Muscle layer of duodenum (tissue), 2 donors: ENCODE measurements at regions not wholly inside any gene's neighbourhood (a gene's known extent, or its start where the extent isn't known, plus 50 kb on each side); places are given as distances from the start of the nearest gene placed in this dataset.
"Not testable (repeated sequence)": the region's sequence is repeated elsewhere in the genome, so short reads cannot be mapped to it uniquely, and the experiment has no call there.

ENCODE experiments used
- H3K27ac ChIP-seq: one replicate; pipeline ENCODE4 v1.7.0; 2013; ENCODE audit warnings: mild to moderate bottlenecking, low read length
- H3K27me3 ChIP-seq: one replicate; pipeline ENCODE4 v1.7.0; 2013; ENCODE audit warnings: low read depth, mild to moderate bottlenecking, control low read depth, low read length
- H3K36me3 ChIP-seq, 2 donors: one replicate each; pipeline ENCODE4 v1.7.0; 2013; ENCODE audit warnings: low read length in 2 of 2, control low read depth in 1 of 2, mild to moderate bottlenecking in 1 of 2; ENCODE audit not compliant: insufficient read depth in 2 of 2, control insufficient read depth in 1 of 2
- H3K4me1 ChIP-seq, 2 donors: one replicate each; pipeline ENCODE4 v1.7.0; 2013; ENCODE audit warnings: low read length in 2 of 2, mild to moderate bottlenecking in 2 of 2, control low read depth in 1 of 2, moderate library complexity in 1 of 2; ENCODE audit not compliant: insufficient read depth in 2 of 2, control insufficient read depth in 1 of 2
- H3K4me3 ChIP-seq, 2 donors: one replicate each; pipeline ENCODE4 v1.7.0; 2013; ENCODE audit warnings: low read length in 2 of 2, low read depth in 1 of 2, mild to moderate bottlenecking in 1 of 2
- H3K9me3 ChIP-seq, 2 donors: one replicate each; pipeline ENCODE4 v1.7.0; 2013; ENCODE audit warnings: low read length in 2 of 2, control low read depth in 1 of 2, mild to moderate bottlenecking in 1 of 2; ENCODE audit not compliant: control insufficient read depth in 1 of 2
- donor health status: healthy.

DNA sequence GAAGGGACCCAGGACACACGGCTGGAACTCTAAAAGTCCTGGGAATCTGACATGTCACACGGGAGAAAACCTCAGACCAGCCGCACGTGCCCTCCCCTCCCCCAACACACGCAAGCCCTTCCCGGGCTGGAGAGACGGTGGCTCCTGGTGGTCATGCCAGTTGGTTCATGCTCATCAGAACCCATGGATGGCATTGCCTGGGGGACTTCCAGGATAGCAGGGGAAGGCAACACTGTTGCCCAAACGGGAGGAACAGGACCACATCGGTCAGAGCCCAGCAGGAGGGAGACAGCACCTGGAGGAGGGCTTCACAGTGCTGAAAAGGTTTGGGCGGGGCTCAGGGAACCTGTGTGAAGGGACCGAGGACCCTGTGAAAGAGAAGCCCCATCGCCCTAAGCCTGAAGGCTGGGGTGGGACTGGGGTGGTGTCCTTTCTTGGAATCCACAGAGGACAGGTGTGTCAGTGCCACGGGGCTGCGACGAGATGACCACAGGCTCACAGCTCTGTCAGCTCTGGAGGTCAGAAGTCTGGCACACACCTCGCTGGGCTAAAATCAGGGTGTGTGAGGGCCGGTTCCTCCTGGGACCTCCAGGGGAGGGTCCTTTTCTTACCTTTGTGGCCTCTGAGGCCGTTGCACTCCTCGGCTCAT is 151.7 kb upstream of the ZNF469 start:
- H3K4me1 ChIP-seq, H3K27me3 ChIP-seq, H3K36me3 ChIP-seq, H3K4me3 ChIP-seq, H3K27ac ChIP-seq, H3K9me3 ChIP-seq: not testable (repeated sequence)

DNA sequence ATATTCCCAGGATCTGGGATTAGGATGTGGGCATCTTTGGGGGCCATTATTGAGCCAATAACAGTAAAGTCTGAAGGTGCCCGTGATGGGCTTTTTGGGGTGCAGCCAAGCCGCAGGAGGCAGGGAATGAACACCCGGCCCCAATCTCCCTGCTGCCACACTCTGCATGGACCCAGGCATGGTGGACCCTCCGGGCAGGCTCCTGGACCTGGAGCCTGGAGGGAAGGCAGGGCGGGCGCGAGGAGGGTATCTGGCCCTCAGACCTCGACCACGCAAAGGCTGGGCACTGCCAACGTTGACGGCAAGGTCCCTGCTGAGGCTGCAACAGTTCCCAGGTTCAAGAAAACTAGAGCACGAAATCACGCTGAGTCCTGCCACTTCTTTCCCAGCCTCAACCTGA is 150.9 kb upstream of the ZNF469 start:
- H3K4me3 ChIP-seq, H3K36me3 ChIP-seq, H3K27ac ChIP-seq, H3K27me3 ChIP-seq, H3K9me3 ChIP-seq, H3K4me1 ChIP-seq: not testable (repeated sequence)

DNA sequence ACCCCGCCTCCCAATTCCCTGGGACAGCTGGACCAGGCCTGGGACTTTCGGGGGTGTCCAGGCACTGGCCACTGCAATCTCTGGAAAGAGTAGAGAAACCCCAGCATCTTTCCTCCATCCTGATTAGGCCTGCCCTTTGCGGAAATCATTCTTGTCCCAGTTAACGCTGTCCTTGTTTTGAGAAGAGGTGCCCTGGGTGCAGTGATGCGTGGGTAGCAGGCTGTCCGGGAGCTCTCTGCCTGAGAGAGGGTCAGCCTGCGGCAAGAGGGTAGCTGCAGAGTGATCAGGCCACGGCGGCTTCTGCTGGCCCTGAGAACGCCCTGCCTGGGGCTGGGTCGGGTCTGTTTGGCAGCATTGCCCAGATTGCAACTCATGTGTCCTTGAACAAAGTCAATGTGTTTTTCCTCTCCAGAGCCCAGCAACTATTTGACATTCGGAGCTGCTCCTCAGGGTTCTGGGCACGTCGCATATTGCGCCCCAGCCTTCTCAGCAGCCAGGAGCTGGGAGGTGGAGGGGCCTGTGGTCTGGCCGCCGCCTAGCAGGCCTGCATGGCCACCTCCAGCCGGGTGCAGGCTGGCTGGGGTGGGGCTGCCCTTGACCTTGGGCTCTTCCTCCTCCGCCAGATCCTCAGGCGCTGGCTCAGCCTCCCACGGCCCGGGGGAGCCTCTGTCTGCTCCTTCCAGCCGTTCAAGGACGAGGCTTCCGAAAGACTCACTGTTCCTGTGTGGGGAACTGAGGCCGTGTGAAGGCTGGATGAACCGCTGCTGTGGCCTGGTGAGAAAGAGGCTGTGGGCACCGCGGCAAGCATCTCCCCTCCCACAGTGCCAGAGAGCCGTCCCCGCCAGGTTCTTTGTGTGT is 150.1 kb upstream of the ZNF469 start:
- H3K4me1 ChIP-seq, H3K27me3 ChIP-seq, H3K27ac ChIP-seq, H3K9me3 ChIP-seq, H3K4me3 ChIP-seq, H3K36me3 ChIP-seq: not testable (repeated sequence)

DNA sequence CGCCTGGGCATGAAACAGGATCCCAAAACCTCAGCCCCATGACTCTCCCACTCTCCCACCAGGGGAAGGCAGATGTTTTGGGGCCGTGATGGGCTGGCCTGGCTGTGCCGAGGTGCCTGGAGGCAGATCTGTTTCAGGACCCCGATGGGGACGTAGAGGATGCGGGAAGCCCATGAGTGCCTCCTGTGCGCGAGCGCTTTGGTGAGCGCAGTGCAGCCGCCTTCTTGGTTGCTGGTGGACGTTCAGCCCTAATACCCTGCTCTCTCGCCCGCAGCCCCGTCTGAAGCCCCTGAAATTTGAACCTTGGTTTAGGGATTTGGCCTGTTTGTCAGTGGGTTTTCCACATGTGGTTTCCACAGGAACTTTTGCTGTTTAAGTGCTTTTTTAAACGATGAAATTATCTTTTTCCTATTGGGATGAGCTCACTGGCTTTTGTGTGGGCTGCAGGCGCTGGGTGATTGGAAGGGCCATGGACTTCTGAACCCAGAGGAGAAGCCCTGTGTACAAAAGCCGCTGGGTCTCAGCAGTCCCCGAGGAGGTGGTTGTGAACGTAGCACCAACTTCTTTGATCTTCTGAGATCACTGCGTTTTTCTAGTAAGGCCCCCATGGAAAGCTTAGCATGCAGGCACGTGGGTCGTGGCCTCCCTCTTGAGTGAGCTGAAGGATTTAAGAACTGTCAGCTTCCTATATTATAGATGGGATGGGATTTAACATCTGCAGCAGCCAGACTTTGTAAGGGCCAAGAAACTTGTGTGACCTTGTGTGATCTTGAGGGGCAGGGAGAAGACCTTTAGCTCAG is 148.9 kb upstream of the ZNF469 start:
- H3K27ac ChIP-seq, H3K27me3 ChIP-seq, H3K9me3 ChIP-seq, H3K4me3 ChIP-seq, H3K36me3 ChIP-seq, H3K4me1 ChIP-seq: not testable (repeated sequence)

DNA sequence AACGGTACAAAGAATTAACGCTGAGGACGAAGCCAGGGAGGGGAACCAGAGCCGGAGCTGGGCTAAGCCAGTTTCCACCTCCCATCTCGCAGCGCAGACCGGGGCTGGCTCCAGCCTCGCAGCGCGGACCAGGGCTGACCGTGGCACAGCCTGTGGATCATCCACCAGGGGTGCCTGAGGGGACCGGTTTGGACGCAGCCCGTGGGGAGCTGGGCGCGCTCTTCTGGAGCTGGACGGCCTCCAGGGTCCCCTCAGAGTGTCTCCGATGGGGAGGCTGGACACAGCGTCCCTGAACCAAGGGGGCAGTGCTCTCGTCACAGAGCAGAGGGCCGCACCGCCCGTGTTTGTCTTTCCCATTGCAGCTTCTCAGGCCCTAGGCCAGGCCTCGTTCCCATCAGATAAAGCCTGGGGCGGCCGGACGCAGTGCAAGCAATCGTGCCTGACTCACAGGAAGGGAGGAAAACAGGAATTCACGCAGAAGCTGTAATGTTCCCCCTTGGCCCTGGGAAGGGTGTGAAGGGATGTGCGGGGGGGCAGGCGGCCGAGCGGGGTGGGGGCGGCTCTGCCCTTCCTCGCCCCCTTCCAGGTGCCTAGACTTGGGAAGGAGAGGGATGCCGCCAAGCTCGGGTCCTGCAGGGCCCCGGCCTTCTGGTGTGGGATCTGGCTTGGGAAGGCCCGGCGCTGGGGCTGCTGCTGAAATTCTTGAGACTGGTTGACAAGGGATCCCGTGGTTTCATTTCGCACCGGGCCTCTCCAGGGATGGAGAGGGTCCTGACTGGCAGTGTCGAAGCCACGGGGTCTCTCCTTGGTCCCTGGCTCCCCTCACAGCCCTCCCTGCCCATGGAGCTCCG is 148.1 kb upstream of the ZNF469 start:
- not testable (repeated sequence) for H3K36me3 ChIP-seq, H3K4me3 ChIP-seq, H3K27me3 ChIP-seq, H3K9me3 ChIP-seq, H3K4me1 ChIP-seq, H3K27ac ChIP-seq

DNA sequence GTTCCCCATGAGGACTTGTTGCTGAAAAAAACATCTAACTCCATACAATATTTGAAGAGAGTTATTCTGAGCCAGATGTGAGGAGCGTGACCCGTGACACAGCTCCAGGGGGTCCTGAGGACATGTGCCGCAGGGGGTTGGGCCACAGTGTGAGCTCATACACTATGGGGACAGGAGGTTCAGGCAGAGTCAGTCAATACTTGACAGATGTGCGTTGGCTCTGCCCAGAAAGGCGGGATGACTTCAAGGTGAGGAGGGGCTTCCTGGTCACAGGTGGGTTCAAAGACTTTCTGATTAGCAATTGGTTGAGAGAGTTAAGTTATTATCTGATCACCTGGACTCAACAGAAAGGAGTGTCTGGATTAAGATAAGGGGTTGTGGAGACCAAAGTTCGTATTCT is 147.1 kb upstream of the ZNF469 start:
- not testable (repeated sequence) for H3K36me3 ChIP-seq, H3K4me3 ChIP-seq, H3K9me3 ChIP-seq, H3K4me1 ChIP-seq, H3K27ac ChIP-seq, H3K27me3 ChIP-seq

DNA sequence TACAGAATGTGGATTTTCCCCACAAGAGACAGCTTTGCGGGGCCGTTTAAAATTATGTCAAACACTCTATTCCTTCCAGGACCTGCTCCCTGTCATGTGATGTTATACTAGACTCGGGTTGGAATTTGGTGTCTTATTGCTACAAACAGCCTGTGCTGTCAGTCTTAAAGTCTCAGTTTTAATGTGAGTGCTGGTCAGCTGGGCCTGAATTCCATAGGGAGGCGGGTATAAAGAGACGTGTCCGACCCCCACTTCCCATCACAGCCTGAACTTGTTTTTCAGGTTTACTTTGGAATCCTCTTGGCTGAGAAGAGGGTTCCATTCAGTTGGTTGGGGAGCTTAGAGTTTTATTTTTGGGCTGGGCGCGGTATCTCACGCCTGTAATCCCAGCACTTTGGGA is 146.5 kb upstream of the ZNF469 start:
- H3K9me3 ChIP-seq, H3K36me3 ChIP-seq, H3K27me3 ChIP-seq, H3K4me1 ChIP-seq, H3K27ac ChIP-seq, H3K4me3 ChIP-seq: not testable (repeated sequence)

DNA sequence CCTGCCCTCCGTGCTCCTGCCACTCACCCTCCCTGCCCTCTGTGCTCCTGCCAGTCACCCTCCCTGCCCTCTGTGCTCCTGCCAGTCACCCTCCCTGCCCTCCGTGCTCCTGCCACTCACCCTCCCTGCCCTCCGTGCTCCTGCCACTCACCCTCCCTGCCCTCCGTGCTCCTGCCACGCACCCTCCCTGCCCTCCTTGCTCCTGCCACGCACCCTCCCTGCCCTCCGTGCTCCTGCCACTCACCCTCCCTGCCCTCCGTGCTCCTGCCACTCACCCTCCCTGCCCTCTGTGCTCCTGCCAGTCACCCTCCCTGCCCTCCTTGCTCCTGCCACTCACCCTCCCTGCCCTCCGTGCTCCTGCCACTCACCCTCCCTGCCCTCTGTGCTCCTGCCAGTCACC is 145.4 kb upstream of the ZNF469 start:
- H3K27me3 ChIP-seq, H3K27ac ChIP-seq, H3K36me3 ChIP-seq, H3K4me3 ChIP-seq, H3K9me3 ChIP-seq: not testable (repeated sequence)
- peaks cover 0 to 12% of the 10 kb centered on the region in 2 donors for H3K4me1 ChIP-seq

DNA sequence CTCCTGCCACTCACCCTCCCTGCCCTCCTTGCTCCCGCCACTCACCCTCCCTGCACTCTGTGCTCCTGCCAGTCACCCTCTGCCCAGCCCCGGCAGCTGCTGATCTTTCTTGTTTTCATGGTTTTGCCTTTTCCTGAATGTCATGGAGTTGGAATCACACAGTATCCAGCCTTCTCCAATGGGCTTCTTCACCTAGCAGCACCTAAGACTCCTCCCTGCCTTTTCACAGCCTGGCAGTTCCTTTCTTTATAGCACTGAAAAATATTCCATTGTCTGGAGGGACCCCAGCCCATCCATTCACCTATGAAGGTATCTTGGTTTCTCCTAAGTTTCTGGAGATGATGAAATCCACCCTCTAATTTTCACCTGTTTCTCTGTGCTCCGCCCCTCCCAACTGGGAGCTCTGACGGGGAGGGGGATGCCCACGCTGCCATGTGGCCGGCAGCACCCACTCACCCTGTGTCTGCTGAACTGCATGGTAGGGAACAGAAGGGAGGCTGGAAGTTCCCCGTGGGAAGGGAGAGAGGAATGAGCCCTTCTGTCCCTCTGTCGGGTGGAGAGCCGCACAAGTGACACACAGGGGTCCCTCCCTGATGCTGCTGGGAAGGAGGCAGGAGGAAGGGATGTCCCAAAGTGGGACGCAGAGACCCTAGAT is 144.9 kb upstream of the ZNF469 start:
- Histone ChIP-seq H3K4me1 (peaks cover 0 to 12% of the 10 kb centered on the region in 2 donors), H3K27ac (peak overlapping the region; percentile 16)
- not testable (repeated sequence) for H3K4me3 ChIP-seq, H3K27me3 ChIP-seq, H3K36me3 ChIP-seq, H3K9me3 ChIP-seq

DNA sequence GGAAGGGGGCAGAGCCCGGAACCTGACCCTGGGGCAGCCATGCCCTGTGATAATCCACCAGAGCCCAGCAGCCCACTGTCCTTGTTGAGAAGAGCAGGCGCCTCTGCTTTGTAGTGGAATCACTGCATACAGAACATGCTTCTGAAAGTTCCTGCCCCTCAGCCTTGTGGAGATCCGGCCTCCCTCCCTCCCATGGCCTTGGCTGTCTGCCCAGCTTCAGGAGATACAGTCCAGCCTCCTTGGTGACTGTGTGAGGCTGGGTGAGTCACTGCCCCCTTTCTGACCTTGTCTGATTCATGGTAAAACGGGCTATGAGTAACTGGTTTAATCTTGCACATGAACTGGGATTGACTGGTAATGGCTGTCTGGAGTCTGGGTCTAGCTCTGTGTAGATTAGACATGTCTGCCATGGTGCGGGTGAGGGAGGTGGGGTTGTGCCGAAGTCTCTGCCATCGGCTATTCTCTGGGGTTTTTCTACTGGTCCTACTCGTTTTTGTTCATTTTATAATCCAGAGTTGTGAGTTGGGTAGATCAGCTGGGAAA is 144.0 kb upstream of the ZNF469 start:
- Histone ChIP-seq H3K4me1 (peaks cover 0 to 12% of the 10 kb centered on the region in 2 donors), H3K27ac (peak overlapping the region; percentile 16)
- not testable (repeated sequence) for H3K36me3 ChIP-seq, H3K4me3 ChIP-seq, H3K27me3 ChIP-seq, H3K9me3 ChIP-seq
